K562 (cell line): ENCODE measurements at regions not wholly inside any gene's neighbourhood (a gene's known extent, or its start where the extent isn't known, plus 50 kb on each side); places are given as distances from the start of the nearest gene placed in this dataset.
A peak's percentile ranks its signal among the peaks of the same experiment; 100 is the strongest.

Experiments
- ATAC-seq: fragments of 200-7000 bp; cut with Tn5 transposase; 3 replicates; pipeline ENCODE4 v1.9.1; 2020; ENCODE audit warnings: moderate library complexity
- BruUV-seq: library from RNA; stranded (reverse); fragments of 400-500 nt; replicated peaks from 2 replicates; lab custom pipeline; 2021; lab: Mats Ljungman, UMichigan
- CTCF ChIA-PET: fragments of 300-600 bp; formaldehyde crosslinking; extraction: SDS; loops from one replicate; lab custom pipeline; 2021; ENCODE audit warnings: low intra/inter-chr PET ratio; lab: Yijun Ruan, JAX
- POLR2A ChIA-PET: fragments of 300-600, 350-650 bp; sonication (Branson Sonifier 250); formaldehyde crosslinking; extraction: SDS; loops from one replicate; lab custom pipeline; 2021; ENCODE audit warnings: antibody characterized with exemption, inconsistent platforms; lab: Yijun Ruan, JAX
- DNase-seq, 4 experiments: peaks; one replicate each; pipeline versions ENCODE4 v3.0.0 to v3.0.0-alpha.2; 2011 to 2018; ENCODE audit warnings: low spot score in 3 of 4, mixed read lengths in 3 of 4; ENCODE audit errors: extremely low read depth in 1 of 4
- FAIRE-seq: peaks from 2 replicates; lab custom pipeline; 2011; peaks lifted over from hg19 to GRCh38; lab: Jason Lieb, UNC
- H2AFZ ChIP-seq: 2 replicates; pipeline ENCODE4 v1.6.0; 2011; ENCODE audit warnings: low read depth, low read length, control low read depth, inconsistent platforms
- H3K27ac ChIP-seq: fragments of 200-600 bp; 3 replicates; pipeline ENCODE4 v1.8.0; 2011; ENCODE audit warnings: low read depth, mild to moderate bottlenecking, control low read depth, inconsistent platforms, low read length, moderate library complexity, mixed read lengths; ENCODE audit errors: extremely low read depth
- H3K27me3 ChIP-seq, 2 experiments: fragments of 300-600 bp in 1 of 2; 2 replicates in 1 of 2; 3 replicates in 1 of 2; pipeline versions ENCODE4 v1.6.0 to v1.8.0; 2011; ENCODE audit warnings: inconsistent platforms in 2 of 2, low read length in 2 of 2, mild to moderate bottlenecking in 1 of 2, mixed read lengths in 1 of 2, moderate library complexity in 1 of 2; ENCODE audit not compliant: control insufficient read depth in 2 of 2, insufficient read depth in 2 of 2
- H3K36me3 ChIP-seq: fragments of 300-600 bp; 3 replicates; pipeline ENCODE4 v1.8.0; 2011; ENCODE audit warnings: mild to moderate bottlenecking, low read length, inconsistent platforms; ENCODE audit not compliant: control insufficient read depth, insufficient read depth
- H3K4me1 ChIP-seq, 2 experiments: fragments of 200-600 bp in 1 of 2; replicated peaks in 1 of 2; 2 replicates in 1 of 2; 3 replicates in 1 of 2; pipeline versions ENCODE4 v1.5.1 to v1.8.0; 2011; ENCODE audit warnings: inconsistent platforms in 2 of 2, low read length in 2 of 2, mild to moderate bottlenecking in 1 of 2, mixed read lengths in 1 of 2, moderate library complexity in 1 of 2; ENCODE audit not compliant: control insufficient read depth in 2 of 2, insufficient read depth in 2 of 2
- H3K4me2 ChIP-seq: 2 replicates; pipeline ENCODE4 v1.6.1; 2011; ENCODE audit warnings: low read length, control low read depth, inconsistent platforms, mixed read lengths; ENCODE audit not compliant: insufficient read depth
- H3K4me3 ChIP-seq: fragments of 200-600 bp; sonication (generic), shearing (Covaris generic); 2 replicates; pipeline ENCODE4 v1.5.1; 2016; ENCODE audit warnings: control low read depth, inconsistent platforms
- H3K79me2 ChIP-seq: fragments of 200-600 bp; 3 replicates; pipeline ENCODE4 v1.8.0; 2011; ENCODE audit warnings: low read length, inconsistent platforms; ENCODE audit not compliant: control insufficient read depth, insufficient read depth
- H3K9ac ChIP-seq, 2 experiments: 2 replicates each; pipeline versions ENCODE4 v1.6.0 to v1.6.1; 2011; ENCODE audit warnings: low read depth in 2 of 2, low read length in 2 of 2, control low read depth in 1 of 2, inconsistent platforms in 1 of 2, mild to moderate bottlenecking in 1 of 2, mixed read lengths in 1 of 2; ENCODE audit not compliant: insufficient read depth in 1 of 2
- H3K9me1 ChIP-seq: one replicate; pipeline ENCODE4 v1.6.0; 2011; ENCODE audit warnings: inconsistent platforms, mild to moderate bottlenecking, low read length, moderate library complexity; ENCODE audit not compliant: control insufficient read depth, insufficient read depth
- H3K9me3 ChIP-seq: replicated peaks from 2 replicates; pipeline ENCODE4 v1.5.1; 2011; ENCODE audit warnings: low read depth, low read length, inconsistent platforms; ENCODE audit not compliant: control insufficient read depth, insufficient read depth
- H4K20me1 ChIP-seq: replicated peaks from 2 replicates; pipeline ENCODE4 v1.6.1; 2011; ENCODE audit warnings: low read length, inconsistent platforms, mixed read lengths; ENCODE audit not compliant: control insufficient read depth, insufficient read depth
- ERF ChIP-seq: fragments of 450-650 bp; formaldehyde crosslinking; IDR thresholded peaks from 2 replicates; pipeline ENCODE4 v1.4.0; 2020; ENCODE audit warnings: mild to moderate bottlenecking, mixed read lengths
- HNRNPK ChIP-seq: fragments of 200-400 bp; formaldehyde crosslinking; IDR thresholded peaks from one replicate; pipeline ENCODE4 v1.6.1; 2018; ENCODE audit warnings: mild to moderate bottlenecking, low read depth, low read length; ENCODE audit not compliant: poor library complexity, severe bottlenecking
- KAT2B ChIP-seq: IDR thresholded peaks from one replicate; pipeline ENCODE4 v1.6.1; 2012; ENCODE audit warnings: low read depth, mild to moderate bottlenecking, control low read depth, inconsistent platforms, low read length, moderate library complexity
- MAFF ChIP-seq: IDR thresholded peaks from 2 replicates; pipeline ENCODE4 v1.6.1; 2012; ENCODE audit warnings: low read length, improper control_type of control experiment
- MEF2A ChIP-seq: IDR thresholded peaks from 2 replicates; pipeline ENCODE4 v1.6.1; 2011; ENCODE audit warnings: low read depth, mild to moderate bottlenecking, low read length, moderate library complexity; ENCODE audit not compliant: control insufficient read depth
- NCOA6 ChIP-seq: fragments of 450-650 bp; IDR thresholded peaks from 2 replicates; pipeline ENCODE4 v1.6.1; 2017; ENCODE audit warnings: mild to moderate bottlenecking
- PATZ1 ChIP-seq: fragments of 250-450 bp; sonication (Bioruptor Pico); IDR thresholded peaks from 2 replicates; pipeline ENCODE4 v1.5.0; 2020; ENCODE audit warnings: mild to moderate bottlenecking, borderline replicate concordance
- POLR2H ChIP-seq: IDR thresholded peaks from 2 replicates; pipeline ENCODE4 v1.6.1; 2016; ENCODE audit warnings: missing genetic modification characterization, low read depth, mild to moderate bottlenecking, control low read depth, missing compliant biosample characterization, moderate library complexity
- PURB ChIP-seq: sonication (generic); formaldehyde crosslinking; IDR thresholded peaks from 2 replicates; pipeline ENCODE4 v1.9.0; 2021; ENCODE audit warnings: low read depth, mild to moderate bottlenecking, missing genetic modification reagents
- RBM14 ChIP-seq: fragments of 200-400 bp; formaldehyde crosslinking; IDR thresholded peaks from 2 replicates; pipeline ENCODE4 v1.6.1; 2018; ENCODE audit warnings: low read depth, mild to moderate bottlenecking, low read length, moderate library complexity, borderline replicate concordance; ENCODE audit not compliant: insufficient read depth
- SAFB2 ChIP-seq: fragments of 200-400 bp; formaldehyde crosslinking; IDR thresholded peaks from 2 replicates; pipeline ENCODE4 v1.6.1; 2018; ENCODE audit warnings: borderline replicate concordance, low read length, low read depth, moderate library complexity; ENCODE audit not compliant: severe bottlenecking
- SAP30 ChIP-seq: fragments of 200-600 bp; sonication (generic); IDR thresholded peaks from 2 replicates; pipeline ENCODE4 v1.6.1; 2012; ENCODE audit warnings: borderline replicate concordance, low read depth, mild to moderate bottlenecking, moderate library complexity, low read length, control low read depth, inconsistent platforms; ENCODE audit not compliant: insufficient read depth, poor library complexity, severe bottlenecking
- SETDB1 ChIP-seq: IDR thresholded peaks from one replicate; pipeline ENCODE4 v1.6.1; 2012; ENCODE audit warnings: low read length, control low read depth, inconsistent platforms
- SRSF9 ChIP-seq: fragments of 200-400 bp; formaldehyde crosslinking; IDR thresholded peaks from 2 replicates; pipeline ENCODE4 v1.6.1; 2017; ENCODE audit warnings: low read depth, low read length, borderline replicate concordance
- THAP7 ChIP-seq: fragments of 250-450 bp; sonication (Bioruptor Pico); IDR thresholded peaks from 2 replicates; pipeline ENCODE4 v1.5.0; 2021
- WGBS: fragments of 100-300 bp; shearing (Covaris generic); methylation state at CpG from one replicate; pipeline ENCODE4 v1.1.6; 2016; ENCODE audit warnings: low coverage, mixed read lengths; ENCODE audit not compliant: insufficient coverage; ENCODE audit errors: missing lambda C conversion rate; 5-methylcytosine and 5-hydroxymethylcytosine counted together
- in situ Hi-C: fragments of 300-500 bp; cut with MboI; formaldehyde crosslinking; loops from 4 replicates; pipeline ENCODE4 v1.15.0; 2018; ENCODE audit warnings: inconsistent platforms, mixed read lengths
- intact Hi-C: fragments of 100-400 bp; cut with micrococcal nuclease; formaldehyde crosslinking; loops from 2 replicates; pipeline ENCODE4 v1.14.2; 2022

GRCh38 chr2:241965931-241966412 lies 96.4 kb downstream of the RTP5 start (continued):
- TF ChIP-seq THAP7 (CRISPR knock-in tag): no peak

- Histone ChIP-seq H3K4me1 (peaks cover 9 to 17% of the 10 kb centered on the region in 2 experiments), H3K9ac (peak overlapping the region in 1 of 2 experiments; percentile 71; a peak in 2 of 4 replicates), H3K4me2 (no peak overlapping the region), H3K9me1 (no peaks in the 10 kb centered on the region), H4K20me1 (no peaks in the 10 kb centered on the region), H3K9me3 (no peaks in the 10 kb centered on the region), H2AFZ (no peak overlapping the region), H3K27ac (no peak overlapping the region), H3K4me3 (no peak overlapping the region), H3K36me3 (no peaks in the 10 kb centered on the region), H3K79me2 (no peaks in the 10 kb centered on the region), H3K27me3 (no peaks in the 10 kb centered on the region)
- 57% methylated on average over 12 of the region's 16 CpGs for WGBS
- no peak for ATAC-seq
- no peak for DNase-seq
- POLR2A ChIA-PET: no interaction called here
- intact Hi-C loops (no loop called here), in situ Hi-C loops (no loop called here)
- BruUV-seq: no TSS peak
- CTCF ChIA-PET: no interaction called here
- no peak for FAIRE-seq
- TF ChIP-seq SAP30 (no peak), NCOA6 (no peak), MEF2A (no peak), SRSF9 (no peak), HNRNPK (no peak), PATZ1 (CRISPR knock-in tag) (no peak), RBM14 (no peak), POLR2H (tag) (no peak), MAFF (no peak), ERF (CRISPR knock-in tag) (no peak), SETDB1 (no peak), KAT2B (no peak), SAFB2 (no peak), PURB (CRISPR knock-in tag) (no peak)
Measured at GRCh38 chr2:241966647-241967466, 97.3 kb downstream of the RTP5 start.
